PFSK-1 (cell line): ENCODE measurements at regions not wholly inside any gene's neighbourhood (a gene's known extent, or its start where the extent isn't known, plus 50 kb on each side); places are given as distances from the start of the nearest gene placed in this dataset.

ENCODE experiments used
- POLR2AphosphoS5 ChIP-seq: IDR thresholded peaks from 2 replicates; pipeline ENCODE4 v1.6.1; 2012; ENCODE audit warnings: low read depth, mild to moderate bottlenecking, control low read depth, low read length, moderate library complexity
- TAF1 ChIP-seq: IDR thresholded peaks from 2 replicates; pipeline ENCODE4 v1.6.1; 2012; ENCODE audit warnings: low read length, control low read depth, borderline replicate concordance; ENCODE audit not compliant: insufficient read depth
- TF ChIP-seq, protein P1 (sequence below), 2 experiments: IDR thresholded peaks; 2 replicates each; pipeline versions ENCODE4 v1.6.1 to v1.8.0; 2011 to 2012; ENCODE audit warnings: low read depth in 2 of 2, low read length in 2 of 2, control low read depth in 1 of 2, inconsistent platforms in 1 of 2, mild to moderate bottlenecking in 1 of 2, moderate library complexity in 1 of 2; ENCODE audit not compliant: insufficient read depth in 1 of 2

DNA sequence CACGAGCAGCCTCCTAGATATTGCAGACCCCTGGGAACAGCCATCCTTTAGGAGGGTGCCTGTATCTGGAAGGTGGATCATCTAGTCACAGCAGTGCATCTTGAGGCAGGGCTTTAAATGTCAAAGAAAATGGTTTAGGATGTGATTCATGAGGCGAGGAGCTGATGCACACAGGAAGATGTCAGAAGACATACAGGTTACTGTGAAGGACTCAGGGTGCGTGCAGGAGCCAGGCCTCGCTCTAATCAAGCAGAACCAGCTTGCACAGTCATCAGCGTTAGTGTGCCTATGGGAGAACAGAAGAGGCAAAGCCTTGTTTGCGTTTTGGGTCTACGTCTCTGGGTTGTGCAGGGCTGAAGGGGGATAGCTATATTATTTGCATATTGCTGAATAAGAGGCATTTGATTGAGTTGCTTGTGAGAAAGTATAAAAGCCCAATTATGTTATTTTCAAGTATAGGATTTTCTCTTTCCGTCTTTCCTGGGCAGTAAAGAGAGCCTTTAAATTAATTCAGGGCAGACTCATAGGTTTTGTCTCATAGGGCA is 77.3 kb upstream of the RPH3A start:
- no peak for TF ChIP-seq POLR2AphosphoS5
- TF ChIP-seq, protein P1, sequence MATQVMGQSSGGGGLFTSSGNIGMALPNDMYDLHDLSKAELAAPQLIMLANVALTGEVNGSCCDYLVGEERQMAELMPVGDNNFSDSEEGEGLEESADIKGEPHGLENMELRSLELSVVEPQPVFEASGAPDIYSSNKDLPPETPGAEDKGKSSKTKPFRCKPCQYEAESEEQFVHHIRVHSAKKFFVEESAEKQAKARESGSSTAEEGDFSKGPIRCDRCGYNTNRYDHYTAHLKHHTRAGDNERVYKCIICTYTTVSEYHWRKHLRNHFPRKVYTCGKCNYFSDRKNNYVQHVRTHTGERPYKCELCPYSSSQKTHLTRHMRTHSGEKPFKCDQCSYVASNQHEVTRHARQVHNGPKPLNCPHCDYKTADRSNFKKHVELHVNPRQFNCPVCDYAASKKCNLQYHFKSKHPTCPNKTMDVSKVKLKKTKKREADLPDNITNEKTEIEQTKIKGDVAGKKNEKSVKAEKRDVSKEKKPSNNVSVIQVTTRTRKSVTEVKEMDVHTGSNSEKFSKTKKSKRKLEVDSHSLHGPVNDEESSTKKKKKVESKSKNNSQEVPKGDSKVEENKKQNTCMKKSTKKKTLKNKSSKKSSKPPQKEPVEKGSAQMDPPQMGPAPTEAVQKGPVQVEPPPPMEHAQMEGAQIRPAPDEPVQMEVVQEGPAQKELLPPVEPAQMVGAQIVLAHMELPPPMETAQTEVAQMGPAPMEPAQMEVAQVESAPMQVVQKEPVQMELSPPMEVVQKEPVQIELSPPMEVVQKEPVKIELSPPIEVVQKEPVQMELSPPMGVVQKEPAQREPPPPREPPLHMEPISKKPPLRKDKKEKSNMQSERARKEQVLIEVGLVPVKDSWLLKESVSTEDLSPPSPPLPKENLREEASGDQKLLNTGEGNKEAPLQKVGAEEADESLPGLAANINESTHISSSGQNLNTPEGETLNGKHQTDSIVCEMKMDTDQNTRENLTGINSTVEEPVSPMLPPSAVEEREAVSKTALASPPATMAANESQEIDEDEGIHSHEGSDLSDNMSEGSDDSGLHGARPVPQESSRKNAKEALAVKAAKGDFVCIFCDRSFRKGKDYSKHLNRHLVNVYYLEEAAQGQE (IDR thresholded peaks at IDR 0.05; ENCODE audit: insufficient read depth in 1 of 2, low read depth in 2 of 2, low read length in 2 of 2), result no peak
- TF ChIP-seq TAF1, result no peak
